LNCaP clone FGC (cell line): ENCODE measurements at regions not wholly inside any gene's neighbourhood (a gene's known extent, or its start where the extent isn't known, plus 50 kb on each side); places are given as distances from the start of the nearest gene placed in this dataset.

Experiments
- DNase-seq: peaks from one replicate; pipeline ENCODE4 v3.0.0-alpha.2; 2011; ENCODE audit warnings: low read depth
- H3K4me3 ChIP-seq: 2 replicates; pipeline ENCODE4 v1.5.1; 2011; ENCODE audit warnings: mild to moderate bottlenecking, low read depth, low read length, control low read depth
- TF ChIP-seq, protein P1 (sequence below): IDR thresholded peaks from 2 replicates; pipeline ENCODE4 v1.5.1; 2012; ENCODE audit warnings: mild to moderate bottlenecking; ENCODE audit not compliant: control insufficient read depth, insufficient read depth; ENCODE audit errors: extremely low read depth

DNA sequence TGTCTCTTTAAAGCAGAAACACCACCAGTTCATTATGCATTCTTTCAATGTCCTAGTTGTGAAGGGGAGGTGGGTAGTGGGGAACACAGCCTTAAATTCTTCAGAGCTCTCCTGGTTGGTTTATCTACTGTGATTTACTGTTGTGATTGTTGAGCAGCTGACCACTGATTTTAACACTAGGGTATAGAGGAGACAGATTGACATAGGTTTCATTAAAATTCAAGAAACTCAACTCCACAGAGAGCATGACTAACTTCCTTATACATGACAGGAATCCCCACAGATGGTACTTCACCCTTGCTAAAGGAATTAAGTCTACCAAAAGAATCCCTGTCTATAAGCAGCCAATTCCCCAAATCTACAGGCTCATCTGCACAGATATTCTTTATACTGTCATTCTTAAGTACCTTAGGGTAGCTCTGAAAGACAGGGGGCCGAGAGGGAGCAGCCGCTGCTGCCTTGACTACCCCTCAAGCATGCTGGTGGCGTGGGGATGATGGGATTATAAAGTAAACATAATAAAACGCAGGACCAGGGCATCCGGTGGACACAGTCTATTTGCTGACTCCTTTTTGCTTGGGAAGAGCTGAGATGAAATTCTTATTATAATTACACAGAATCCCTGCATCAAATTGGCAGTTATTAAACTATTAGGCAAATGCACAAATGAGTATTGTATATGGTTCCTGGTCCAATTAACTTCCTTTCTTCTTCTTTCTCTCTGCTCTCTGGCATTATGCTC lies 1377.6 kb upstream of the PIK3C3 start:
- TF ChIP-seq, protein P1, sequence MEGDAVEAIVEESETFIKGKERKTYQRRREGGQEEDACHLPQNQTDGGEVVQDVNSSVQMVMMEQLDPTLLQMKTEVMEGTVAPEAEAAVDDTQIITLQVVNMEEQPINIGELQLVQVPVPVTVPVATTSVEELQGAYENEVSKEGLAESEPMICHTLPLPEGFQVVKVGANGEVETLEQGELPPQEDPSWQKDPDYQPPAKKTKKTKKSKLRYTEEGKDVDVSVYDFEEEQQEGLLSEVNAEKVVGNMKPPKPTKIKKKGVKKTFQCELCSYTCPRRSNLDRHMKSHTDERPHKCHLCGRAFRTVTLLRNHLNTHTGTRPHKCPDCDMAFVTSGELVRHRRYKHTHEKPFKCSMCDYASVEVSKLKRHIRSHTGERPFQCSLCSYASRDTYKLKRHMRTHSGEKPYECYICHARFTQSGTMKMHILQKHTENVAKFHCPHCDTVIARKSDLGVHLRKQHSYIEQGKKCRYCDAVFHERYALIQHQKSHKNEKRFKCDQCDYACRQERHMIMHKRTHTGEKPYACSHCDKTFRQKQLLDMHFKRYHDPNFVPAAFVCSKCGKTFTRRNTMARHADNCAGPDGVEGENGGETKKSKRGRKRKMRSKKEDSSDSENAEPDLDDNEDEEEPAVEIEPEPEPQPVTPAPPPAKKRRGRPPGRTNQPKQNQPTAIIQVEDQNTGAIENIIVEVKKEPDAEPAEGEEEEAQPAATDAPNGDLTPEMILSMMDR, result no peak
- no peak for DNase-seq
- no peak overlapping the region for H3K4me3 ChIP-seq

DNA sequence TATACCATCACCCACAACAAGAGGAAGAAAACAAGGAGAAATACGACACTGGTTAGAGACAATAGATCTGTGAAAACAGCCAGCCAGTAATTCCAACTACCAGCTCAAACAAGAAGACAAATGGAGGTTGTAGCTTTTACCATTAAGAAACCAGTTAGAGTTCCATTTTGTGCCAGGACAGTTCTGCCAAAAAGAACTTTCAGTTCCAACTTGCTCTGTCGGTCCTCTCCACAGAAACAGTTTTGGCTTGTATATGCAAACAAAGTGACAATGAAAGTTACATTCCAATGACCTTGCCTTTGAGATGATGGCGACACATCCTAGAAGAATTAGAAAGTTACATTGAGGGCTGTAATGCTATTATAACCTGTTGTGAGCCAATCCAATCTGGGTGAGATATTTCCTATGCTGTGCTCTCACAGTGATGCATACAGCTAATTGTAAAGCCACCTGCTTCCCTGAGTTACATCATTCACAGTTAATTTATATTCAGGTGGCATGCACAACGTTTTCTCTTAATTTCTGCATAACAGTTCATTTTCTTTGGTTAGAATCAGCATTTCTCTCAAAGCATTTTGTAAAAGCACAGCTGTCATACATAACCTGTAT lies 1378.4 kb upstream of the PIK3C3 start:
- no peak overlapping the region for H3K4me3 ChIP-seq
- TF ChIP-seq, protein P1, result no peak
- no peak for DNase-seq

DNA sequence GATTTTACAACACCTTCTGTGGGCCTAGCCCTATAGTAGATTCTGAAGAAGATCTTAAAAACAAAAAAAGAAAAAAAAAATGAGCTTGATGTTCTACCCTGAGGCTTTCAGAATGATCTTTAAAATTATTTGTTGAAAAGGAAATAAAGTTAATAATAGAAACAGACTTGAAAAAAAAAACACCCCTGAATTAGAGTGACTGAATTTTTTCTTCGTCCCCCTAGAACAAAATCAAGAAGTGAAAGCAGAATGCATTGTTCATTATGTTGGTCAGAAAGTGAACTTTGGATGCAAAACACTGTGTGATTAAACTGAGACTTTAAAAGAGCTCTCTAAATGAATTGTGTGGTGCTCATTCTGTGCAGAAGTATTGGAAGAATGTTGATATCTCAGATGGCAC lies 1384.4 kb upstream of the PIK3C3 start:
- no peak for DNase-seq
- TF ChIP-seq, protein P1, result no peak
- H3K4me3 ChIP-seq, result no peak overlapping the region

DNA sequence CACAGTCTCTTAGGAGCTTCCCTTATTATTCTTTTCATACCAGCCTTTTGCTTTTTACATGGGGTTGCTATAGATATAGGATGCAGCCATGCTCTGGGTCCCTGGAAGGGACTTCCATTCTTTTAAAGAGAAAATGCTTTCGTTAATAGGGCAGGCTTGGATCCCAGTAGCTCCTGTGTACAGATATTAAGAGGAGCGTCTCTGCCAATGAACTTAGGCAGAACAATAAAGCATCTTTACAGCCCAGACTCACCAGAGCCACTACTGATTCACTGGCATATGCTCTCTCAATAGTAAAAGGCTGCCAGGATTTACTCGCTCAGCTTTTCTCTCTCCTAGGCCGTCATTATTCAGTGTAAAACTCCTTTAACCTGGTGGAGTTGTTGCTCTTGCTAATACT lies 1385.4 kb upstream of the PIK3C3 start:
- TF ChIP-seq, protein P1, result no peak
- no peak for DNase-seq
- no peak overlapping the region for H3K4me3 ChIP-seq

DNA sequence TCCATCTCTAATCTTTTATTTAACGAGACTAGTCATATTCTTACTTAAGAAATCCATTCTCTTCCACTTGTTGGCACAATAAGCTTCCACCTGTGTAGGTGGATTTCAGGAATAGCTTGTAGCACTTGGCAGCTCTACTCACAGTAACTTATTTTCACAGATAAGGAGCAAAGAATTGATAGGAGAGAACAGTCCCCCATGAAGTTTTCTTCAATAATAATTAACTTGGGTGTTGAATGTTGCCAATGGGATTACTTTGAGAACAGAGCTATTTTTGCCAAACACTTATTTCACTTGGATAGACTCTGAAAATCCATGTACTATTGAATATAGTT lies 1388.6 kb upstream of the PIK3C3 start:
- TF ChIP-seq, protein P1, result no peak
- no peak for DNase-seq
- no peak overlapping the region for H3K4me3 ChIP-seq

DNA sequence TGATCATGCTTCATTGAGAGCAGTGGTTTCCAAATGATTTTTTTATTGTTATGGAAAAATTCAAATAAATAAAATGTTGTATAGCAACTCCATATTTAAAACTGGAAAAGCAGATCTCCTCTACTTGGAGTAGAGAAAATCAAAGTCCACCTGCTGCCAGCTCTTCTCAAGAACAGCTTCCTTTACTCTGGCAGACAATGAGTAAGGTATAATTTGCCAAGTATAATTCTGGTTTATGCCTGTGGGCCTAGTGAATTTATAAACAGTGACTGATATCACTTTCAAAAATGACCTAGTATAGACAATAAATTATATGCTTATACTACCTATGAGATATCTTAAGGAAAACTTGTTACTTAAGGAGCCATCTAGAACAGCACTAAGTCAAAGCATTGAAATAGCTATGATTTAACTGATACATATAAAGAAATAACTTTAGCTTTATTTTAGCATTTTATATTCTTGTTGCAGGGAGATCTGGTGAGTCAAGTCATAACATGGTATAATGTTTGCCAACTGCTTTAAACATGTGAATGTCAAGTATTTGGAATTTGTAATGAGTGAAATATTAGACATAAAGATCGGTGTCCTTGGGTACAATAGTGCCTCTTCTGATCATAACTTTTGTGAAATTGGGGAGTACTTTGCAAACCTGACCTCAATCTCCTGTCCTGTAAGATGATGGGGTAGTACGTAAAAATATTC lies 1389.1 kb upstream of the PIK3C3 start:
- DNase-seq, result no peak
- TF ChIP-seq, protein P1, result no peak
- H3K4me3 ChIP-seq, result no peak overlapping the region
